ENCODE measurements at regions not wholly inside any gene's neighbourhood (a gene's known extent, or its start where the extent isn't known, plus 50 kb on each side); places are given as distances from the start of the nearest gene placed in this dataset.

GRCh38 chr1:82197606-82198005, 396.9 kb downstream of the ADGRL2 start:
- TF ChIP-seq CTCF (IDR thresholded peaks at IDR 0.05) (no peak), POLR2A (IDR thresholded peaks at IDR 0.05) (no peak)

Measured in uterus (tissue), 2 donors.